Dermis blood vessel endothelial cell (primary cell): ENCODE measurements at regions not wholly inside any gene's neighbourhood (a gene's known extent, or its start where the extent isn't known, plus 50 kb on each side); places are given as distances from the start of the nearest gene placed in this dataset.

Experiments used
- DNase-seq: peaks from one replicate; pipeline ENCODE4 v3.0.0; 2010

DNA sequence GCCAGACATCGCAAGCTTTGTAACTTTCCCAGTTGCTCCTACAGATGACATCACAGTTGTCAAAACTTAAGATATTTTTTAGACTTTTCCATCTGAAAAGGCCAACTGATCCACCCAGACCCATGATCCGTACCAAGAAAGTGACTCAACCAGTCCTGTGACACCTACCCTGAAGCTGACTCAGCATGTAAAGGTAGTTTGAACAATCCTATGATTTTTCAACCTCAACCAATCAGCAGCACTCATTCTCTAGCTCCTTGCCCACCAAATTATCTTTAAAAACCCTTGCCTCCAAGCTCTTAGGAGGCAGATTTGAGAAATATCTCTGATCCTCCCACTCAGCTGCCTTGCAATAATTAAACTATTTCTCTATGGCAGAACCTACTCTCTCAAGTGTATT is 1686.7 kb upstream of the LRRTM1 start:
- no peak for DNase-seq

DNA sequence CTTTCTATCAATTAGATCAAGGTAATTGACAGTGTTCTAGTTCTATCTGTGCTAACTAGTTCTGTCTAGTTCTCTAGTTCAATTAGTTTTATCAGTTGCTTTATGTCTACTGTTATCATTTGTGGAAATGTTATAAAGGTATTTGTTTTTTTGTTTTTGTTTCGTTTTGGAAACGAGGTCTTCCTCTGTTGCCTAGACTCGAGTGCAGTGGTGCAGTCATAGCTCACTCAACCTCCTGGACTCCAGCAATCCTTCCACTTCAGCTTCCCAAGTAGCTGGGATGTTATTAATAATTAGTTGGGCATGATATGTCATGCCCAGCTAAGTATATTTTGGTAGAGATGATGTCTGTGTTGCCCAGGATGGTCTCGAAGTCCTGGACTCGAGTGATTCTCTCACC is 1682.8 kb upstream of the LRRTM1 start:
- DNase-seq, result no peak

DNA sequence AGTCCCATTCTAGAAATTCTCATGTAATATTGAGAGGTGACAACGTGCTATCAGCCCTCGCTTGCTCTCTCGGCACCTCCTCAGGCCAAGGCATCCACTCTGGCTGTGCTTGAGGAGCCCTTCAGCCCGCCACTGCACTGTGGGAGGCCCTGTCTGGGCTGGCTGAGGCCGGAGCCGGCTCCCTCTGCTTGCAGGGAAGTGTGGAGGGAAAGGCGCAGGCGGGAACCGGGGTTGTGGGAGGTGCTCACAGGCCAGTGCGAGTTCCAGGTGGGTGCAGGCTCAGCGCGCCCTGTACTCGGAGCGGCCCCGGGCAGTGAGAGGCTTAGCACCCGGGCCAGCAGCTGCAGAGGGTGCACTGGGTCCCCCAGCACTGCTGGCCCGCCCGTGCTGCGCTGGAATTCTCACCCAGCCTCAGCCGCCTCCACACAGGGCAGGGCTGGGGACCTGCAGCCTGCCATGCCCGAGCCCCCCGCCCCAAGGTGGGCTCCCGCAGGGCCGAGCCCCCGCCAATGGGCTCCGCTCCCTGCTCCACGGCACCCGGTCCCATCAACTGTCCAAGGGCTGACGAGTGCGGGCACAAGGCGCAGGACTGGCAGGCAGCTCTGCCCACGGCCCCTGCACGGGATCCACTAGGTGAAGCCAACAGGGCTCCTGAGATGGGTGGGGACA is 1680.6 kb upstream of the LRRTM1 start:
- DNase-seq, result no peak

DNA sequence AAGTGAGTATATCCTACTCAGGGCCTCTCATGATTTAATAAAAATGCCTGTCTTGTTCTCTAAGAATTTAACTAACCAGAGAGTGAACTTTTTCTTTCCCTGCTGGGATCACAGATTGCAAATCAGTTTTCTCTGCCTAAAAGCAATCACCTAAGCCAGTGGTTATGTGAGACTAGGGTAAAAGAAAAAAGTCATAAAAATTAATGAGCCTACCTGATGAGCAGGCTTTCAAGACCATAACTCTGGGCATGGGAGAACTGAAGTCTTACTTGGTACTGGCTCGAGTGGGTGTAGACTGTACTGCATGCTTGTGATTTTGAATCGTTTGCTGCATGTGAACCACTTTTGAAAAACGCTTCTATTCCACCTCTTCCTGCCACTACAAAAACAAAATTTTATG is 1677.0 kb upstream of the LRRTM1 start:
- no peak for DNase-seq

DNA sequence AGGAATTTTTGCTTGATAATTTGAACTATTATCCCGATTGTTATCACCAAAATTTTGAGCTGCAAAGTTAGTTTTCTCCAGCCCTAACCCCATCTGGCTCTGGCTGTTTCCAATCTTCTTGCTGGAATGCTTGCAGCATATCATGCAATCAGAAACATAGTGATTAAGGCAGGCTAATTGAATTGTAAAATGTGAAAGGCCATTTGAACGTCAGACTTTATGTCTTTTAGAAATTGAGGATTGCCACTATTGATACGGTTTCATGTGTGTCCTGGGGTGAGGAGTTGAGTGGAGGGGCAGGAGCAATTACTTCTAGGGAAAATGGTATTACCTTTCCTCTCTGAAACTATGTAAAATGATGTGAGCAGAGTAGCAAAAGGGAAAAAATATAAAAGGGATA is 1674.5 kb upstream of the LRRTM1 start:
- DNase-seq, result no peak

DNA sequence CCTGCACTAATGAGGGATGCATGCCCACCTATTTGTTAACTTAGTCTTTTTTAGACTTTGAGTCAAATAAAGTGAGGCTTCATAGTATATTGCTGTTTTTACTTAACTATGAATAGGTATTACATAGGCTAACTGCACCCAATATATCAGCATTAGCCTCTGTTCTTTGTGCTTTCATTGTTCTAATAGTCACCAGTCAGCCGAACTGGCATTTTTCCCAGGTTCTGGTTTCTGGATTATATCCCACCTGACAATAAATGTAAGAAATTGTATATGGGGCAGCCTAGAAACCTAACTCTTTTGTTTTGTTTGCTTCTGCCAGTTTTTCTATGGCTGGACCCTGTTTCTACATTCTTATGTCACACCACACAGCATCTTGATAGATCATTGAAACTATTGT is 1672.4 kb upstream of the LRRTM1 start:
- DNase-seq, result no peak

DNA sequence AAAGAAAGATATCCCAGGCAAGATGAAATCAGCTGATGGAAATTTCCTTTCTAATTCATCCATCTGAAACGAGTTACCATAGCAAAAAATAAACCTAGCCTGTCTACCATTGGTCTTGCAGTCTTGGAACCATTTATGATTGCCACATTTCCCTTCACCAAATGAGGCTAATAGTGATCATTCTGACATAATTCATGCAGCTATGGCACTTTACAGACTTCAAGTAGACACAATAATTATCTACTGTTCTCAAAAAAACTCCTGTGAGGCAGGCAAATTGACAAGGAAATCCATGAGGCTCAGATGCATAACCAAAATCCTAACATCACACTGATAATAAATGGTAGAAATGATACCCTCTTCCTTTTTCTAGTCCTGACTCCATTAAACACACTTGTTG is 1669.7 kb upstream of the LRRTM1 start:
- no peak for DNase-seq

DNA sequence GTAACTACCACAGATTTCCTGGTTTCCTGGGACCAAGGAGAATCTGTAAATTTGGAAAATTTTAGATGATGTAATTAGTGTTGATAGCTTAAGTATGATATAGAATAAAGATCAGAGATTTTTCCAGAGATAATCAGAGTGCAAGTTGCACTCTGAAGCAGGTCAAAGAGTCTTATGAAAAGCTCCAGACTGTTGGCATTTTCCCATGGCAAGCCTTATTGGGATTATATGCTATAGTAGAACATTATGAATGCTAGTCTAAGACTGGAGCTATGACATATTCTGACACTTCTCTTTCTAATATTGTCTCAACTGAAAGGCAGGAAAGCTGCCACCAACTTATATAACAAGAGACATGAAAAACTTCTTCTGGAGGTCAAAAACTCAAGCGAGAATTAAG is 1638.3 kb upstream of the LRRTM1 start:
- DNase-seq, result no peak

DNA sequence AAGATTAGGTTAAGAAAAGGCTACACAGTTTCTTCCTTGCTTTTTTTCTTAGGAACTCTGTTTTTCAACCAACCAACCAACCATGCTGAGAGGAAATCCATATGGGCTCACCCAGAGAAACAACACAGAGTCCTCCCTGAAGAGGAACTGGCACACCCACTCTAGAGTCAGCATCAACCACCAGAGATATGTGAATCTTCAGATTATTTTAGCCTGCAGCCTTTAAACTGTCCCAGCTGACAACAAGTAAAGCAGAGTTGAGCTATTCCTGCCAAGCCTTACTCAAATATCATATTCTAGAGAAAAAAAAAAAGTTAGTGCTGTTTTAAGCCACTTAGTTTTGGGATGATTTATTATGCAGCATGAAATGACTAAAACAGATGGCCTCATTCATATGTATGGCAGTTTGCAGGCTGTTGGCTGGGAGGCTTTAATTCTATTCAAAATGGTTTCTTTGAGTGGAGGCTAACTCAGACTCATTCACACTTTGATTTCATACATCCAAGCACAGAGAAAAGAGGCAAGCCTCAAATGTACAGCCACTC is 1637.7 kb upstream of the LRRTM1 start:
- no peak for DNase-seq

DNA sequence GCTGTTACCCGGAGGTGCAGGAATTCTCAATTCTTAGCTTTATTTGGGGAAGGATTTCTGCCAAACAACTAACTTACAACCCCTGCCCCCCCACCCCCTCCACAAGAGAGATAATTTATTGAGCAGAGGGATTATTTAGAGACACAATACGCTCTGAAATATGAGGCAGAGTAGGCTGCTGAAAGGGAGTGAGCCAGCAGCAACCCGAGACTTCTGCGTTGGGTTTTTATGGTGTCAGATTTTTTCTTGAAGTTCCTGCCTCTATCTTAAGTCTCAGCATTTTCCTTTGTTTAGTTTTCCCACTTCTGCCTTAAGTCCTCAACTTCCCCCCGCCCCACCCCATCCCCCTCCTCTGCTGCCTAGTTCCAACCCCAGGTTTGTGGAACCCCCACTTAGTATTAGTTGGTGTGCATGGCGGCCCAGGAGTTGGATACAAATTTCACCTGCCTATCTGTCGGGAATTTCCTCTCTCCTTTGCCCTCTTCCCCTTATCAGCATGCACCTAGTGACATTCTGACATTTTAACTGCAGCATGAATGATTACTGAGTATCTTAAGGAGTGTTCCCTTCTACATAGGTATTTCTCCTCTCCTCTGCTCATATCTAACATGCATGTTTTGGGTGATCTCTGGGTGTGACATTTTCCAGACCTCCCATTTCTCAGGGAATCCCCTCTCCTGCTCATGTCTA is 1635.9 kb upstream of the LRRTM1 start:
- DNase-seq, result no peak

DNA sequence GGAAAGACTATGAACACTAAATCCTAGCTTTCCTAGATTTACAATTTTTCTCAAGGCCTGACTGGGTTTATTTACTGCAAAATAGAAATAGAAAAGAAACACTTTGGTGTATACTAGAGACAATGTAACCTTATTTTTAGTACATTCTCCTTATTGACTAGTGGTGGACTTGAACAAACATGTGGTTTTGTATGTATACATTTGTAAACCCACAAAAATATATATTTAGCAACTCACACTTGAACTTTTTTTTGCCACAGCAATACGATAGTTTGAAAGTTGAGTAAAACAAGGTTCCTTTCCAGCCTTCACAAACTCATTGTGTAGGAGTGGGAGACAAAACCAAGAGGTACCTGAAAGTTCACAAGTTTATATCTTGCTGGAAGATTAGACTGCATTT is 1633.4 kb upstream of the LRRTM1 start:
- no peak for DNase-seq

DNA sequence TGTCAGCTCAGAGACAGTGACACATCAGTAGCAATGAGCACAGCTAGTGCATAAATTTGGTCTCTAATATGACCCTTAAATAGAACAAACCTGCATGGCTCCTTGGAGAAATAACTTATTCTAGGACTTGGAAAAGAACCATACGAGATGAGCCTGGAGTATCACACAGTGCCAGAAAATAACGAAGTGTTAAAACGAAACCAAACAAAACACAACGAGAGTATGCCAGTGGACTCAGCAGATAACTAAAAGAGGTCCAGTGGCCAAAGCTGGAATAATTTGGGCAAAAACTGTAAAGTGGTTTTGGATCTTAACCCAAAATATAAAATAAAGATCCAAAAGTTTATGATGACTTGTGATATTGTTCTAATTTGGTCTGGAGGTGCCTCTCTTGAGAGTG is 1599.0 kb upstream of the LRRTM1 start:
- no peak for DNase-seq

DNA sequence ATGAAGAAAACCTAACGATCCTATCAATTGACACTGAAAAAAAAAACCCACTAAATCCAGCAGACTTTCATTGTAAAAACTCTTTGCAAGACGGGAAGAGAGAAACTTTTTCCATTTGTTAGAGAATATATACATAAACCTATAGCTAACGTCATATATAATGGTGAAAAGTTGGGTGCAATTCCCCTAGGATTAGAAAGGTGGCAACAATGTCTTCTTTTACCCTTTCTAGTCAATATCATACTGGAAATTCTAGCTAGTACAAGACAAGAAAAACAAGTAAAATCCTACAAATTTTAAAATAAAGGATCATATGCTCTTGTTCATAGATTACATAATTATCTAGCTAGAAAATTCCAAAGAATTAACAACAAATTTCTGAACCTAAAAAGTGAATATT is 1596.5 kb upstream of the LRRTM1 start:
- peak; percentile 0 for DNase-seq

DNA sequence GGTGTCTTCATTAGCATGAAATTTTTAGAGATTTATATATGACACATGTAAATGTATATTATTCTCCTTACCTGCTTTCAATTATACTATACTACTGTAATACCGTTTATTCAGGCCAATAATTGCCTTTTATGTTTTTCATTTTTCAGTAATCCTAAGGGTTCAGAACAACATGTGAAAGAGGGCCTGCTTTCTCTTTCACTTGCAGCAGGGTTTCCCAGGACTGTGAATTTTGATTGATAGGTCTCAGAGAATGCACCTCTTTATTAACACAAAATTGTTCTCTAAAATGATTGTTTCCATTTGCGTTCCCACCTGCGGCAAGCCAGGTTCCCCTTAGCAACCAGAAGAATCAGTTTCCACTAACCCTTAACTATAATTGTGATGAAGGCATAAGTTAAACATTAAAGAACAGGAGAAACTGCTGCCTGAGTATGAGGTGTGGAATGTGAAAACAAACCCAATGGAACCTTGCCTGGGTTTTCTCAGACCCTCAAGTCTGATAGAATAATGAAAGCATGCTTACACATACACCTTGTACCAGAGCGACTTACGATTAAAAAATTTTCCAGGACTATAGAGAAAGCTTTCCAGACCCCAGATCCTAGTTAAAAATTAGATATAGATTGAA is 1591.2 kb upstream of the LRRTM1 start:
- DNase-seq, result no peak

DNA sequence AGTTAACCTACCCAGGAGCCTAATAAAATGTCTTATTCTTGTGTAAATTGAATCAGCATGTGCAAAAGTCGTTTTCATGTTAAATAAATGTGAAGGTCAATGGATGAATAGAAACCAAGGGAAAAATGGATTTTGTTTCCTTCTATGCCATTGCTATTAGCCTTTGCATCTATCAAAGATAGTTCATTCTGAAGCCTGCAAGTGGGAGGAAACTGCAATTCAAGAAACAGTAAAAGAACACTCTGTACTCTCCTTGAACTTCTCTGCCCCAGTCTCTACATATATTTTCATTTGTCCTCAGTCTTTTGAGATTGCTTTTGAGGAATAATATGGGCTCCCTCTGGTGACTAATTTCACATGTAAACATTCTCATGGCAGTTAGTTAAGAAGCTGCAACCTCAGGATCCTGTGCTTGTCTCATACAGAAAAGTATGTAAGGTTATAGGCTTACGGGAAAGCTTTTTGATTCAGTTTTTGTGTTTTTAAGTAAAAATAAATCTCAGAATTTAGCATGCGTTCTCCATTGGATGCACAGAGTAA is 1590.0 kb upstream of the LRRTM1 start:
- no peak for DNase-seq

DNA sequence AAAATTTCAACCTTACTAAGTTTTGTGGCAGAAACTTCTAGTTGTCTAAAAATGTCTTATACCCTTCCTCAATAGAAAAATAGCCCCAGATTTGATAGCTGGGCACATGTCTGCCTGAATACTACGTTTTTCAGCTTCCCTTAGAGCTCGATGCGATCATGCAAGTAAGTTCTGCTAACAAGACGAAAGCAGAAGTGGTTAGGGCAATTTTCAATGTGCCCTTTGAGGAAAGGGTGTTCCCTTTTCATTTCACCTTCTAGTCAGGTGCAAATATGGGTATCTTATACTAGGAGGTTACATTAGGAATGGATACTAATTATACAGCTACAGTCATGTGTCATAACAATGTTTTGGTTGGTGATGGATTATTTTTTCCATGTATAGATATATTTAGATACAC is 1572.1 kb upstream of the LRRTM1 start:
- DNase-seq, result no peak

DNA sequence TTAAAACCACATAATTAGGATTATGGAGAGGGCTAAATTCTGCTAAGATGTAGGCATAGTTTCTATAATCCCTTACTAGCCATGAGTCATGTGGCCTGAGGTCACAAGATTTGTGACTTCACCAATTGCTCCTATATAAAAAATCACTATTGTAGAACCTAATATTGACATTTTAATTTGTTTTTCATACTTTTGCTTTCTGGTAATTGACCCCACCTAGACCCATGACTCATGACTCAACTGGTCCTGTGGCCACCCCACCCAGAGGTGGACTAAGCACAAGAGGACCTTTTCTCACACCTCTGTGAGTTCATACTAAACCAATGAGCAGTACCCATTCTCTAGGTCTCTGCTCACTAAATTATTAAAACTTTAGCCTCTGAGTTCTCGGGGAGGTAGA is 1567.5 kb upstream of the LRRTM1 start:
- no peak for DNase-seq

DNA sequence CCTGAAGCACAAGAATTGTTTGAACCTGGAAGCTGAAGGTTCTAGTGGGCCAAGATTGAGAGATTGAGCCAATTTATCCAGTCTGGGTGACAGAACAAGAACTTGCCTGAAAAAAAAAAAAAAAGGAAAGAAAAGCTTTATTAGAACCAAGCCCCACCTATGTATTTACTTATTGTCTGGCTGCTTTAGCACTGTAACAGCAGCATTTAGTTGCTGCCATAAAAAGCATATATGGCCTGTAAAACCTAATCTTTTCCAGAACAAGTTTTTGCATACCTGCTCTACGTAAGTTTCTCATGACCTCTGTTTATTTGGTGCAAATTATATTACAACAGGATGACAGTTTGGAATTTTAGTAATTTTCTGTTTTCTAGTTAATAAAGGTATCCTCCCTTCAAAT is 1565.6 kb upstream of the LRRTM1 start:
- no peak for DNase-seq

DNA sequence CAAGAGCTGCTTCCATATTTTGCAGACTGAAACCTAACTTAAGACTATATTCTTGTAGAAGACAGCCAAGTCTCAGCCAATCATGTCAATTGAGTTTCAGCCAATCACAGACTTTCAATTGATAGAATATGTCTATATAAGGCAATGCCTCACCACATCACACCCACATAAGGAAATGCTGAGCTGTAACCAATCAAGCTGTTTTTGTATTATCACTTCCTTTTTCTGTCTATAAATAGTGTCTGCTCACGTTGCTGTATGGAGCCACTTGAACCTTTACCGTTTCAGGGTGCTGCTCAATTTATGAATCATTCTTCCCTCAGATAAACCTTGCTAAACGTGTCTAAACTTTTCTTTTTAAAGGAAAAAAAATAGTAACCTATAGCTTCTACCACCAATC is 1554.4 kb upstream of the LRRTM1 start:
- DNase-seq, result no peak

DNA sequence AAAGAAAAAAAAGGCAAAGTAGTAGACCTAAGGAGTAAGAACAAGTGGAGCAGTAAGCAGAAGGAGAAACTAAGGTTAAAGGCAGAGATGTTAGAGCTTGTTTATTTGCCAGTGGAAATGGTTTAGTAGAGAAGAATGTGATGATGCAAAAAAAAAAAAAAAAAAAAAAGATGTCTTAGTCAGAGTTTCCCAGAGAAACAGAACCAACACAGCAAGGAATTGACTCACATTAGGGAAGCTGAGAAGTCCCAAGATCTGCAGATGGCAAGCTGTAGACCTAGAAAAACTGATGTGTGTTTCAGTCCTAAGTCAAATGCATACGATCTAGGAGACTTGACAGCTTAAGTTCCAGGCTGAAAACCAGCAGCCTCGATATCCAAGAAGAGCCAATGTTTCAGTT is 1548.8 kb upstream of the LRRTM1 start:
- DNase-seq, result no peak

DNA sequence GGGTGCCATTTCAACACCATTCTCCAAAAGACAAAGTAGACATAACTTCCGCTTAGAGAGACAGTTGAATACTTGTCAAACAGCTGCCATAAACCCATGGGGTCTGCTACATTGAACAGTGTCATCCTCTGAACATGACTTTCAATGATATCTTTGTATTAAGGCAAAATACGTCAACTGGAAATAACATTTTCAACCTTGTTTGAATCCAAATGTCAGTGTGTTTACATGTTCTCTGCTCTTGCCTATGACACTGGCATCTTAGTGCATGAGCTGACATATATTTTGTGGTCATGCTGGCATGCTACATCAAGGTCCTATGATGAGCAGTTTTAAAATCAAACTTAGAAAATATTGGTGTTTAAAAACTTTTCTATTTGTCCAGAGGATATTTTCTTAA is 1548.1 kb upstream of the LRRTM1 start:
- no peak for DNase-seq

DNA sequence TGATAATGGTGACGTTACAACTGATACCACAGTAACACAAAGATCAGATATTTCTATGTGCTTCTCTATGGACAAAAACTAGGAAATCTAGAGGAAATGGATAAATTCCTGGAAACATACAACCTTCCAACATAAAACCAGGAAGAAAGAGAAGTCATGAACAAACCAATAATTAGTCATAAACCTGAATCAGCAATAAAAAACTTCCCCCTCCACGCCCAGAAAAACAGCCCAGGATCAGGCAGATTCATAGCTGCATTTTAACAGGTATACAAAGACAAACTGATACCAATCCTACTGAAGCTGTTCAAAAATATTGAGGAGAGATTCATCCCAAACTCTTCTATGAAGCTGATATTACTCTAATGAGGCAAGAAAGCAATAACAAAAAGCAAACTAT is 1535.2 kb upstream of the LRRTM1 start:
- DNase-seq, result no peak

DNA sequence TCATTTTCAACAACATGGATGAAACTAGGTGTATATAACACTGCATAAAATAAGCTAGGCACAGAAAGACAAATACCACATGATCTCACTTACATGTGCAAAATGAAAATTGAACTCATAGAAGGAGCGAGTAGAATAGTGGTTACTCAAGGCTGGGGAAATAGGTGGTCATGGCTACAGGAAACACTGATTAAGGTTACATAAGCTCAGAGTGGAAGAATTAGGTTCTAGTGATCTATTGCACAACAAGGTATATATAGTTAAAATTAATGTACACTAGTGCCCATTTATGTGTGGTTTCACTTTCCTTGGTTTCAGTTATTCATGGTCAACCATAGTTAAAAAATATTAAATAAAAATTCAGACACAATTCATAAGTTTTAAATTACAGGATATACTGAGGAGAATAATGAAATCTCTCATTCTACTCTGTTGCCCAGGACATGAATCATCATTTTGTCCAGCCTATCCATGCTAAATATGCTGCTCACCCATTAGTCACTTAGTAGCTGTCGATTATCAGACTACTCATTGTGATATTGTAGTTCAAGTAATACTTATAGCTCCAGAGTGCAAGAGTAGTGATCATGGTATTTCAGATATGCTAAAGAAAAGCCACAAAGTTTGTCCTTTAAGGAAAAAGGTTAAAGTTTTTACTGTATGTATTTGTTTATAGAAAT is 1530.9 kb upstream of the LRRTM1 start:
- DNase-seq, result no peak
